ENCODE measurements at regions not wholly inside any gene's neighbourhood (a gene's known extent, or its start where the extent isn't known, plus 50 kb on each side); places are given as distances from the start of the nearest gene placed in this dataset.
A peak's percentile ranks its signal among the peaks of the same experiment; 100 is the strongest.

DNA sequence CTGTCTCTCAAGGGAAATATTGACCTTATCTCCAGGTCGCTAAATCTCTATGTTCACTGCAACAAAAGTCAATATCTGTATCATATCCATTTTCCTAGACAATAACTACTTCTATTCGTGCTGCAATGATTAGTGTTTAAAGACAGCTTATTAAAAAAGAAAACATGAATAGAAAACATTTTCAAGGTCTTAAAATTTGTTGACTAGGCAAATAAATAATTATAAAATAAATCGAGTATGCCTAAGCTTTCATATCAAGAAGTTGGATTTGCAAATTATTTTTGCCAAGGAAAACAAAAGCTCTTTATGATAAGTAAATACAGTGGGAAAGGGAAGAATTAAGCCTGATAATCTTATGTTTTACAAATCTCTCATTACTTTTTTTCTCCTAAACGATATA lies 428.5 kb downstream of the NUP35 start (continued):
- TF ChIP-seq MXI1 (conservative IDR thresholded peaks at IDR 0.05; ENCODE audit: poor library complexity, severe bottlenecking), result no peak

DNA sequence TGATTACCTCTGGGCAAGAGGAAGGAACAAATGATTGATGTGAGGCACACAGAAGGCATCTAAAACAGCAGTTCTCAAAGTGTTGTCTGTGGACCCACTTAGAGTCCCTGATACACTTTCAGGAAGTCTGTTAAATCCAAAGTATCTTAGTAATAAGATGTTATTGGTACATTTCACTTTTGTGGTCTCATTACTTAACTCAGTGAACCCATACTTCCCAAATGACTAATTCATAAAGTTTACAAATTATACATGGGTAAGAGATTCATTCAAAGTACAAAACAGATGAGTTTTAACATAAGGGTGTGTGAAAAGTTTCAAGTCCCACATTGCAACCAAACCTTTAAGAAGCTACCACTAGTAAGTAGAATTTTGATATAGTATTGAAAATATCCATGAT lies 440.5 kb downstream of the NUP35 start:
- no peak overlapping the region for H3K27ac ChIP-seq (ENCODE audit: low read length)

DNA sequence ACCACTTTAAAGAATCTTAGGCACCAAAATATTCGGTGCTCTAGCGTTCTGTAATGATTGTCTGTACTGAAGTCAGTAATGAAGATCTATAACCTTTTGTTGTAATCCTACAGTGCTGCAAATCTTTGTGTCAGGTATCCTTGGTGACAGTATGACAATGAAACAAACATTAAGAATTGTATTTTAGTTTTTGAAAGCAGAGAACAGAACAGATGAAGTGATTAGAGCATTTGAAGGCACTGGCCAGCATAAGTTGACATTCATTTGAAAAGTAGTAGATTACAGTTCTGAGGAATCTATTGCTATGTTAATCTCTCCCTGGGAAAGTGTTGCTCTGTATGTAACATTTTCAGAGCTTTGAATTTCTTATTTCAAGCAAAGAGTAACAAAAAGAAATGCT lies 451.2 kb downstream of the NUP35 start:
- Histone ChIP-seq H3K36me3 (ENCODE audit: insufficient read depth, low read length) (no peaks in the 10 kb centered on the region), H3K9me2 (ENCODE audit: insufficient read depth, low read length) (no peaks in the 10 kb centered on the region), H3K9me3 (ENCODE audit: low read length) (peaks cover 3% of the 10 kb centered on the region), H3K4me2 (ENCODE audit: low read length) (no peak overlapping the region), H3K27me3 (ENCODE audit: insufficient read depth, low read depth, low read length) (no peaks in the 10 kb centered on the region), H2AFZ (ENCODE audit: low read depth, low read length) (no peak overlapping the region), H4K20me1 (ENCODE audit: insufficient read depth) (no peaks in the 10 kb centered on the region), H3K4me3 (ENCODE audit: low read length) (no peak overlapping the region), H3F3A (ENCODE audit: insufficient read depth, low read length, poor library complexity, severe bottlenecking) (no peaks in the 10 kb centered on the region), H3K27ac (ENCODE audit: low read length) (peak overlapping the region; percentile 4), H3K79me2 (replicated peaks; ENCODE audit: insufficient read depth, low read length) (no peaks in the 10 kb centered on the region), H3K9ac (ENCODE audit: low read length) (no peak overlapping the region)
- TF ChIP-seq TAF1 (IDR thresholded peaks at IDR 0.05; ENCODE audit: low read depth) (no peak), MXI1 (conservative IDR thresholded peaks at IDR 0.05; ENCODE audit: poor library complexity, severe bottlenecking) (no peak), POLR2AphosphoS5 (IDR thresholded peaks at IDR 0.05) (peak; percentile 18), SMC3 (conservative IDR thresholded peaks at IDR 0.05; ENCODE audit: poor library complexity) (no peak), EP300 (conservative IDR thresholded peaks at IDR 0.05; ENCODE audit: poor library complexity, severe bottlenecking) (peak; percentile 67)

More for the DNA sequence above, 440.5 kb downstream of the NUP35 start:
- H3K9me2 ChIP-seq (ENCODE audit: insufficient read depth, low read length), result no peaks in the 10 kb centered on the region
- no peaks in the 10 kb centered on the region for H3K27me3 ChIP-seq (ENCODE audit: insufficient read depth, low read depth, low read length)
- TF ChIP-seq, protein P1, sequence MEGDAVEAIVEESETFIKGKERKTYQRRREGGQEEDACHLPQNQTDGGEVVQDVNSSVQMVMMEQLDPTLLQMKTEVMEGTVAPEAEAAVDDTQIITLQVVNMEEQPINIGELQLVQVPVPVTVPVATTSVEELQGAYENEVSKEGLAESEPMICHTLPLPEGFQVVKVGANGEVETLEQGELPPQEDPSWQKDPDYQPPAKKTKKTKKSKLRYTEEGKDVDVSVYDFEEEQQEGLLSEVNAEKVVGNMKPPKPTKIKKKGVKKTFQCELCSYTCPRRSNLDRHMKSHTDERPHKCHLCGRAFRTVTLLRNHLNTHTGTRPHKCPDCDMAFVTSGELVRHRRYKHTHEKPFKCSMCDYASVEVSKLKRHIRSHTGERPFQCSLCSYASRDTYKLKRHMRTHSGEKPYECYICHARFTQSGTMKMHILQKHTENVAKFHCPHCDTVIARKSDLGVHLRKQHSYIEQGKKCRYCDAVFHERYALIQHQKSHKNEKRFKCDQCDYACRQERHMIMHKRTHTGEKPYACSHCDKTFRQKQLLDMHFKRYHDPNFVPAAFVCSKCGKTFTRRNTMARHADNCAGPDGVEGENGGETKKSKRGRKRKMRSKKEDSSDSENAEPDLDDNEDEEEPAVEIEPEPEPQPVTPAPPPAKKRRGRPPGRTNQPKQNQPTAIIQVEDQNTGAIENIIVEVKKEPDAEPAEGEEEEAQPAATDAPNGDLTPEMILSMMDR (IDR thresholded peaks at IDR 0.05; ENCODE audit: poor library complexity, severe bottlenecking), result no peak
- TF ChIP-seq MXI1 (conservative IDR thresholded peaks at IDR 0.05; ENCODE audit: poor library complexity, severe bottlenecking) (no peak), EP300 (conservative IDR thresholded peaks at IDR 0.05; ENCODE audit: poor library complexity, severe bottlenecking) (no peak), RAD21 (conservative IDR thresholded peaks at IDR 0.05) (no peak), TAF1 (IDR thresholded peaks at IDR 0.05; ENCODE audit: low read depth) (no peak), EZH2 (IDR thresholded peaks at IDR 0.05; ENCODE audit: borderline replicate concordance, insufficient read depth, low read length, poor library complexity, severe bottlenecking) (no peak)
- TF ChIP-seq, protein P2, sequence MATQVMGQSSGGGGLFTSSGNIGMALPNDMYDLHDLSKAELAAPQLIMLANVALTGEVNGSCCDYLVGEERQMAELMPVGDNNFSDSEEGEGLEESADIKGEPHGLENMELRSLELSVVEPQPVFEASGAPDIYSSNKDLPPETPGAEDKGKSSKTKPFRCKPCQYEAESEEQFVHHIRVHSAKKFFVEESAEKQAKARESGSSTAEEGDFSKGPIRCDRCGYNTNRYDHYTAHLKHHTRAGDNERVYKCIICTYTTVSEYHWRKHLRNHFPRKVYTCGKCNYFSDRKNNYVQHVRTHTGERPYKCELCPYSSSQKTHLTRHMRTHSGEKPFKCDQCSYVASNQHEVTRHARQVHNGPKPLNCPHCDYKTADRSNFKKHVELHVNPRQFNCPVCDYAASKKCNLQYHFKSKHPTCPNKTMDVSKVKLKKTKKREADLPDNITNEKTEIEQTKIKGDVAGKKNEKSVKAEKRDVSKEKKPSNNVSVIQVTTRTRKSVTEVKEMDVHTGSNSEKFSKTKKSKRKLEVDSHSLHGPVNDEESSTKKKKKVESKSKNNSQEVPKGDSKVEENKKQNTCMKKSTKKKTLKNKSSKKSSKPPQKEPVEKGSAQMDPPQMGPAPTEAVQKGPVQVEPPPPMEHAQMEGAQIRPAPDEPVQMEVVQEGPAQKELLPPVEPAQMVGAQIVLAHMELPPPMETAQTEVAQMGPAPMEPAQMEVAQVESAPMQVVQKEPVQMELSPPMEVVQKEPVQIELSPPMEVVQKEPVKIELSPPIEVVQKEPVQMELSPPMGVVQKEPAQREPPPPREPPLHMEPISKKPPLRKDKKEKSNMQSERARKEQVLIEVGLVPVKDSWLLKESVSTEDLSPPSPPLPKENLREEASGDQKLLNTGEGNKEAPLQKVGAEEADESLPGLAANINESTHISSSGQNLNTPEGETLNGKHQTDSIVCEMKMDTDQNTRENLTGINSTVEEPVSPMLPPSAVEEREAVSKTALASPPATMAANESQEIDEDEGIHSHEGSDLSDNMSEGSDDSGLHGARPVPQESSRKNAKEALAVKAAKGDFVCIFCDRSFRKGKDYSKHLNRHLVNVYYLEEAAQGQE (IDR thresholded peaks at IDR 0.05; ENCODE audit: borderline replicate concordance), result no peak
- no peak overlapping the region for H3K4me3 ChIP-seq (ENCODE audit: low read length)
- no peaks in the 10 kb centered on the region for H3K36me3 ChIP-seq (ENCODE audit: insufficient read depth, low read length)
- H2AFZ ChIP-seq (ENCODE audit: low read depth, low read length), result no peak overlapping the region
- no peaks in the 10 kb centered on the region for H4K20me1 ChIP-seq (ENCODE audit: insufficient read depth)
- no peak overlapping the region for H3K4me2 ChIP-seq (ENCODE audit: low read length)
- no peaks in the 10 kb centered on the region for H3K9me3 ChIP-seq (ENCODE audit: low read length)
- no peaks in the 10 kb centered on the region for H3F3A ChIP-seq (ENCODE audit: insufficient read depth, low read length, poor library complexity, severe bottlenecking)
- H3K9ac ChIP-seq (ENCODE audit: low read length), result no peak overlapping the region
- H3K79me2 ChIP-seq (replicated peaks; ENCODE audit: insufficient read depth, low read length), result no peaks in the 10 kb centered on the region
